T-helper 2 cell treated with Interferon-gamma antibody and Interleukin-4, amounts not matched to agents 100 ng/mL and 5 ng/mL, for 36 hours (primary cell): ENCODE measurements at regions not wholly inside any gene's neighbourhood (a gene's known extent, or its start where the extent isn't known, plus 50 kb on each side); places are given as distances from the start of the nearest gene placed in this dataset.

Experiments used
- intact Hi-C: fragments of 100-400 bp; cut with micrococcal nuclease; formaldehyde crosslinking; loops from one replicate; pipeline ENCODE4 v1.15.1; 2023

- intact Hi-C loops: no loop called here
These were observed 270.9 kb upstream of the TCF4 start for GRCh38 chr18:55858661-55859515.

GRCh38 chr18:55857956-55858355, 270.0 kb upstream of the TCF4 start:
- intact Hi-C loops: no loop called here

GRCh38 chr18:55857409-55857808, 269.4 kb upstream of the TCF4 start:
- intact Hi-C loops: no loop called here

DNA sequence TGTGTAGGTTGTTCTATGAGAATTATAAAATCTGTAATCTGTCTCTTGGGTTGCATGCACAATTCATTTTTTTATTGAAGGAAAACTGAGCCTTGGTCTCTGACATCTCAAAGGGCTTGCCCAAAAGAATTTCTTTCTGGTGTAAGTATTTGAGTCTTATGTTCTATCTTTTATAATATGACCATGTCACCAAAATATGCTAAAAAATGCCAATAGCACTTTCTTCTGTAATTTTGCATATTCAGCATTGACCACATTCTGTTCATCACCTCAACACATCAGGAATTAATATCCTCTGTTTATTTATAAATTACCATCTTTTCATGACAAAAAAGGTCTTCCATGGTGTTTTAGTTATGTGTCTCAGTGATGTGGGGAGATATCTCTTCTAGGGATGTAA, 268.7 kb upstream of the TCF4 start:
- intact Hi-C loops: no loop called here

DNA sequence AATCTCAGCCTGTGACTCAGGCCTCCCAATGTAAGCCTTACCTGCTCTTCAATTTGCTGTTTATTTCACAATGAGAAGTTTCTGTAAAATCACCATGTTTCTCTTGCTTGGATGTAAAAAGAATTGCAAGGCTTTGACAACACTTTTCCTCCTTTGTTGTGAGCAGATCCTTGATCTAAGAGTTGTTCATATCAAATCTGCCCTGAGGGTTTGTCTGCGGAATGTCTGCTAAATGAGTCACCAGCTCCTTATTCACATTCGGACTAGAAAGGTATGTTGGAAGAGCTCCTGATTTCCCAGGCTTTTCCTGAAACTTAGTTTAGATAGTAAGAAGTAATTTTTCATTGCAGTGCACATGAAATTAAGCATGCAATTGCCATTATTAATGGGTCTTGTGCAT, 268.2 kb upstream of the TCF4 start:
- intact Hi-C loops: no loop called here

GRCh38 chr18:55853268-55853667, 265.3 kb upstream of the TCF4 start:
- intact Hi-C loops: no loop called here

GRCh38 chr18:55850904-55851303, 262.9 kb upstream of the TCF4 start:
- intact Hi-C loops: no loop called here

DNA sequence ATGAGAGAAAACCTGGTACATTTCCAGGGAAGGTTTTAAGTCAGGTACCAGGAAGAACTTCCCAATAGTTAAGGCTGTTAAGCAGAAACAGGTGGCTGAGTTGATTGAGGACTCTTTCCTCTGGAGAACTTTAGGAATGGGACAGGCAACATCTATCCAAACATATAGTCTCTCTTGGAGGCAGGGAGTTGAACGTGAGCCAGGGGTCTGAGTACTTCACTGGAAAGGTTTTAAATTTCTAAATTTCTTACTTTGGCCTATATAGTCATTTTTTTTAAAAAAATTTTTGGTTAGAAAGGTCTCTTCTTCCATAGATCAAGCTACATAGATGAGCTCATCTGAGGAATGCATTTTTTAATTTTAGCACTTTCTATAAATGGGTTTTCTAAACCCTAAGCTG, 261.4 kb upstream of the TCF4 start:
- intact Hi-C loops: no loop called here

GRCh38 chr18:55847960-55848359, 260.0 kb upstream of the TCF4 start:
- intact Hi-C loops: no loop called here

GRCh38 chr18:55845221-55845620, 257.2 kb upstream of the TCF4 start:
- intact Hi-C loops: no loop called here

DNA sequence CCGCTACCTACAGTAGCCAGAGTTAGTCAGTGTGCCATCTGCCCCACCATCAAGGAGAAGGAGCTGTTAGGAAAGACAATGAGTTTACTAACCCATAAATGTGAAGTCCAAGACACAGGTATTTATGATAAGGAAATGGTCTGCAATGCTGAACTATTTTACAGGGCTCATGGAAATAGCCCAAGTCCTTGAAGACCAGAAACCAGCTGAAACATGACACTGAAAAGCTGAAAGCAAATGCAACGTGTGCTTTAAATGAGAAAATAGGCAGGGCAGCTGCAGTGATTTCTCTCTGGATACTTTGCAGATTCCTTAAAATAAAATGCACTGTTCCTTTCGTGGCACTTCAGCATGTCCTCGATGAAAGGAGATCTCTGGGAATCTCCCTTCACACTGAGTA, 256.4 kb upstream of the TCF4 start:
- intact Hi-C loops: no loop called here

GRCh38 chr18:55841314-55841713, 253.3 kb upstream of the TCF4 start:
- intact Hi-C loops: no loop called here

GRCh38 chr18:55840601-55841170, 252.7 kb upstream of the TCF4 start:
- intact Hi-C loops: no loop called here

- intact Hi-C loops: no loop called here
These were observed 251.4 kb upstream of the TCF4 start for GRCh38 chr18:55839343-55839742.

DNA sequence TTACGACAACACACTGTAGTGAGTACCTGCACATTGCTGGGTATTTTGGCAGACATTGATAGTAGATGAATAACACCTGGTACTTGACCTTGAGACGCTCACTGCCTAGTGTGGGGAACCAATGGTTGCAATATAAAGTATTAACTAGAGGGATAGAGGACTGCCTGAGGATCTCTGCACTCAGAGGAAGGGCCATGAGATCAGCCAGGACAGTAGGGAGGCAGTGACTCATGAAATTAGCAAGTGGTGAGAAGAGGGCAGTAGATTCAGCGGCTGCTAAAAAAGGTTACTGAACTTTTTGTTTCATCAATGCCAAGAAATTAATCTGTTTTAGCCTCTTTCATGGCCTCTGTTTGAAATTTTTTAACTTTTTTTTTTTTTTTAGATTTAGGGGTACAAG, 250.8 kb upstream of the TCF4 start:
- intact Hi-C loops: no loop called here

GRCh38 chr18:55838319-55838718, 250.3 kb upstream of the TCF4 start:
- intact Hi-C loops: no loop called here

GRCh38 chr18:55833543-55833942, 245.6 kb upstream of the TCF4 start:
- intact Hi-C loops: no loop called here

DNA sequence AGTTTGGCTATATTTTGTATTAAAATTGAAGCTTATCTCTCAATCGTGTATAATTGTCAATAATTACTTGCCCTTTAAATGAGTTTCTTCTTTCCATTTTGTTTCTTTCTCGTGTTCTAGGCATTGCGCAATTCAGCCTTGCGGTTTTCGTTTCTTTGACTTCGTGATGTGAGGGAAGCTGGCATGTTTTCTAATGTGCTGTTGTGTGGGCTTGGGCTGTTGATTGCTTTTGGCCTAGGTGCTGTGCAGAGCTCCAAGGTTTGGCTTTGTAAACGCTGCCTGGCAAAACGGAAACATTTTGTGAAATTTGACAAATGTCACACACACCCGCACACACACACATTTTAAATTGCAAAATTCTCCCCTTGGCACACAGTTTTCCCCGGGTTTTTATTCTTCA, 242.6 kb upstream of the TCF4 start:
- intact Hi-C loops: no loop called here

DNA sequence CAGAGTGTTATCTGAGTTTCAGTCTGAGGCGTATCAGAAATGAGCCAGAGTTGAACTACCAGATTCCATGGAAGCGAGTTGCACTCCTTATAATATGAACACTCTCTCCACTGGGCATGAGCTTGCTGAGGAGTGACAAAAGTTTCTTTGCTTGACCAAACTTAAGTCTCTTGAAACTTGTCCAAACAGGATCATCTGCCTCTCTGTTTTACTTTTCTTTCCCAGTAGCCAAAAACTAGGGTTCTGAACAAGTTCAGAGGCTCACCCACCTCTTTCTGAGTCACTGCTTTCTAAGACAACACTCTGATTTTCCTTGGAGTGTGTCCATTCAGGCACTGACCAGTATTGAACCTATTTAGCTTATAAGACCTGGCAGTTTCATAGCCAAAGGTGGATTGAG, 233.2 kb upstream of the TCF4 start:
- intact Hi-C loops: no loop called here

DNA sequence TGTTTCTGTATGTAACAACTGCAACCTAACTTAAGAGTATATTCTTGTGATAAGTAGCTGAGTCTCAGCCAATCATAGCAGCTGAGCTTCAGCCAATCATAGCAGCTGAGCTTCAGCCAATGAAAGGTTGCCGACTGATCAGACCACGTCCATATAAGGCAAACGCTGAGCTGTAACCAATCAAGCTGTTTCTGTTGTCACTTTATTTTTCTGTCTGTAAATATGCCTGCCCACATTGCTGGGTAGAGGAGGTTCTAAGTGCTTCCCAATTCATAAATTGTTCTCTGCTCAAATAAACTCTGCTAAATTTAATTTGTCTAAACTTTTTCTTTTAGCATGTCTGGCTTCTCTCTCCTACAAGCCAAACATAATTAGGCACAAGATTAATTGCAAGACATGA, 231.5 kb upstream of the TCF4 start:
- intact Hi-C loops: no loop called here

DNA sequence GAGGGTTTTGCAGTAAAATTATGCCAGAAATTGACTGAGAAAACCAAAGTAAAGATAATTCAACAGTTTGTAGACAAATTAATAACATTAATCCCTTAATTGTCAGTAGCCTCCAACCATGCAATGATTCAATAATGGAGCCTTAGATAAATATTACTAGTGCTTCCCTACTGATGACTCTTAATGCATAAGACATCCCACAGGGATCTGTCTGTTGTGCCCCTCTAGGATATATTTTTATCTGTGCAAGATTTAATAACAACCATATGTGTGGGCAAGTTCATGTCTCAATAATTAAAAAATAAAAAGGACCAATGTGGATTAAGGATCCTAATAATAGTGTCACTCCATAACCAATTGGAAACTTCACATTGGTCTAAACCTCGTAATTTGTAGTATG, 230.3 kb upstream of the TCF4 start:
- intact Hi-C loops: no loop called here

GRCh38 chr18:55811925-55812324, 223.9 kb upstream of the TCF4 start:
- intact Hi-C loops: no loop called here

DNA sequence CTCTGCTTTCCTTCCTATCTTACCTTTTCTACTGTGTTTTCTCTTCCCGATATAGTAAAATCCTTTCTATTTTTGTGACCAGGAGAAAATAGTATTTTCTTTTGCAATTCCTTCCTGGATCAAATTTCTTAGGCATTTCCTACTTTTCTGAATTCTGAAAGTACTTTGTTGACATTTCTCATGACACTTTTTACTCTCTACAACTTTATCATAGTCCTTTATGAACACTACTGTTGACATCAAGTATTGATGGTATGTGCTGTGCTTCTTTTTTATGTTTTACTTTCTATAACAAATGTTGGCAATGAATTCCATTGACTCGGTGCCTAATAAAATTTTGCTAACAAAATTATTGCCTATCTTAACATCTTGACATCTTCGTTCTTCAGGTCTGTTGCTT, 217.7 kb upstream of the TCF4 start:
- intact Hi-C loops: no loop called here
